H9 (cell line): ENCODE measurements at regions not wholly inside any gene's neighbourhood (a gene's known extent, or its start where the extent isn't known, plus 50 kb on each side); places are given as distances from the start of the nearest gene placed in this dataset.

ENCODE experiments used
- DNase-seq: peaks from one replicate; pipeline ENCODE4 v3.0.0-alpha.2; 2017
- H2AFZ ChIP-seq: one replicate; pipeline ENCODE4 v1.6.1; 2013; ENCODE audit warnings: mild to moderate bottlenecking, low read length, control low read depth, moderate library complexity
- H2AK5ac ChIP-seq: 2 replicates; pipeline ENCODE4 v1.6.1; 2013; ENCODE audit warnings: low read length, control low read depth, mixed read lengths; ENCODE audit not compliant: insufficient read length
- H2BK120ac ChIP-seq: one replicate; pipeline ENCODE4 v1.6.1; 2013; ENCODE audit warnings: low read depth, mild to moderate bottlenecking, low read length, control low read depth, inconsistent platforms; ENCODE audit not compliant: poor library complexity, severe bottlenecking
- H2BK12ac ChIP-seq: 2 replicates; pipeline ENCODE4 v1.6.1; 2013; ENCODE audit warnings: low read length, control low read depth, mixed read lengths, low read depth; ENCODE audit not compliant: insufficient read length
- H2BK15ac ChIP-seq: 2 replicates; pipeline ENCODE4 v1.6.1; 2013; ENCODE audit warnings: low read depth, low read length, control low read depth
- H2BK20ac ChIP-seq: one replicate; pipeline ENCODE4 v1.6.1; 2013; ENCODE audit warnings: low read depth, mild to moderate bottlenecking, low read length, control low read depth, inconsistent platforms; ENCODE audit not compliant: poor library complexity, severe bottlenecking
- H2BK5ac ChIP-seq: 2 replicates; pipeline ENCODE4 v1.6.1; 2013; ENCODE audit warnings: low read length, control low read depth, mixed read lengths; ENCODE audit not compliant: insufficient read length
- H3K14ac ChIP-seq: 2 replicates; pipeline ENCODE4 v1.6.1; 2013; ENCODE audit warnings: low read length, control low read depth; ENCODE audit not compliant: insufficient read depth
- H3K18ac ChIP-seq: 2 replicates; pipeline ENCODE4 v1.6.1; 2013; ENCODE audit warnings: low read depth, mild to moderate bottlenecking, mixed read lengths, low read length, control low read depth; ENCODE audit not compliant: insufficient read length
- H3K23ac ChIP-seq: 2 replicates; pipeline ENCODE4 v1.6.1; 2013; ENCODE audit warnings: low read length, control low read depth, mixed read lengths, low read depth; ENCODE audit not compliant: insufficient read length
- H3K23me2 ChIP-seq: 2 replicates; pipeline ENCODE4 v1.6.1; 2013; ENCODE audit warnings: low read depth, mild to moderate bottlenecking, mixed read lengths, low read length, control low read depth; ENCODE audit not compliant: insufficient read length, poor library complexity, severe bottlenecking
- H3K27ac ChIP-seq: 2 replicates; pipeline ENCODE4 v1.5.1; 2013; ENCODE audit warnings: low read length, control low read depth, mixed read lengths, low read depth; ENCODE audit not compliant: insufficient read length
- H3K27me3 ChIP-seq: 2 replicates; pipeline ENCODE4 v1.6.1; 2013; ENCODE audit warnings: low read length, control low read depth, inconsistent platforms; ENCODE audit not compliant: insufficient read depth
- H3K4ac ChIP-seq: 2 replicates; pipeline ENCODE4 v1.6.1; 2013; ENCODE audit warnings: low read depth, mild to moderate bottlenecking, control low read depth, inconsistent platforms, low read length, moderate library complexity
- H3K4me1 ChIP-seq: 2 replicates; pipeline ENCODE4 v1.6.1; 2013; ENCODE audit warnings: low read length, control low read depth, inconsistent platforms; ENCODE audit not compliant: insufficient read depth
- H3K4me2 ChIP-seq: 2 replicates; pipeline ENCODE4 v1.6.1; 2013; ENCODE audit warnings: low read length, control low read depth, mixed read lengths; ENCODE audit not compliant: insufficient read length, insufficient read depth
- H3K56ac ChIP-seq: 2 replicates; pipeline ENCODE4 v1.6.1; 2013; ENCODE audit warnings: low read depth, mild to moderate bottlenecking, mixed read lengths, low read length, control low read depth; ENCODE audit not compliant: insufficient read length
- H3K79me1 ChIP-seq: 2 replicates; pipeline ENCODE4 v1.6.1; 2013; ENCODE audit warnings: low read depth, mild to moderate bottlenecking, moderate library complexity, low read length, control low read depth, inconsistent platforms; ENCODE audit not compliant: insufficient read depth, poor library complexity, severe bottlenecking
- H3K79me2 ChIP-seq: 2 replicates; pipeline ENCODE4 v1.6.1; 2013; ENCODE audit warnings: low read length, control low read depth, inconsistent platforms; ENCODE audit not compliant: insufficient read depth
- H3K9ac ChIP-seq: 2 replicates; pipeline ENCODE4 v1.6.1; 2013; ENCODE audit warnings: low read length, control low read depth, mixed read lengths; ENCODE audit not compliant: insufficient read length; ENCODE audit errors: extremely low read depth
- H3K9me3 ChIP-seq: one replicate; pipeline ENCODE4 v1.6.1; 2013; ENCODE audit warnings: low read depth, low read length, inconsistent platforms; ENCODE audit not compliant: control insufficient read depth
- H3T11ph ChIP-seq: one replicate; pipeline ENCODE4 v1.6.1; 2013; ENCODE audit warnings: mild to moderate bottlenecking, low read length, control low read depth, inconsistent platforms
- H4K20me1 ChIP-seq: one replicate; pipeline ENCODE4 v1.6.1; 2013; ENCODE audit not compliant: control insufficient read depth, insufficient read length, insufficient read depth
- H4K5ac ChIP-seq: 2 replicates; pipeline ENCODE4 v1.6.1; 2013; ENCODE audit warnings: low read depth, mild to moderate bottlenecking, mixed read lengths, low read length, control low read depth; ENCODE audit not compliant: insufficient read length
- H4K8ac ChIP-seq: replicated peaks from 2 replicates; pipeline ENCODE4 v1.6.1; 2013; ENCODE audit warnings: low read length, control low read depth, mixed read lengths, low read depth; ENCODE audit not compliant: insufficient read length
- H4K91ac ChIP-seq: 2 replicates; pipeline ENCODE4 v1.6.1; 2013; ENCODE audit warnings: low read depth, mild to moderate bottlenecking, moderate library complexity, mixed read lengths, low read length, control low read depth; ENCODE audit not compliant: insufficient read length
- H3K27ac Mint-ChIP-seq, 3 experiments: 2 replicates in 2 of 3; 3 replicates in 1 of 3; pipeline ENCODE4 v1.8.0; 2020 to 2021; ENCODE audit warnings: mixed read lengths in 3 of 3, mild to moderate bottlenecking in 1 of 3, moderate library complexity in 1 of 3
- H3K27me3 Mint-ChIP-seq: 2 replicates; pipeline ENCODE4 v1.8.0; 2021; ENCODE audit warnings: low read depth, mild to moderate bottlenecking, moderate library complexity, mixed read lengths
- H3K36me3 Mint-ChIP-seq, 3 experiments: 2 replicates in 2 of 3; 3 replicates in 1 of 3; pipeline ENCODE4 v1.8.0; 2020 to 2021; ENCODE audit warnings: low read depth in 3 of 3, mixed read lengths in 3 of 3; ENCODE audit not compliant: insufficient read depth in 1 of 3
- H3K4me1 Mint-ChIP-seq, 2 experiments: 2 replicates each; pipeline ENCODE4 v1.8.0; 2020; ENCODE audit warnings: mixed read lengths in 2 of 2
- H3K4me3 Mint-ChIP-seq, 2 experiments: 2 replicates in 1 of 2; 3 replicates in 1 of 2; pipeline ENCODE4 v1.8.0; 2020 to 2021; ENCODE audit warnings: mild to moderate bottlenecking in 2 of 2, mixed read lengths in 2 of 2, moderate library complexity in 1 of 2
- H3K9me3 Mint-ChIP-seq, 2 experiments: 2 replicates in 1 of 2; 3 replicates in 1 of 2; pipeline ENCODE4 v1.8.0; 2020; ENCODE audit warnings: mild to moderate bottlenecking in 2 of 2, mixed read lengths in 2 of 2, moderate library complexity in 1 of 2
- WGBS: extraction: QIAGEN DNeasy Blood & Tissue Kit; methylation state at CpG from one replicate; pipeline ENCODE4 v1.1.7; 2013; ENCODE audit warnings: missing lambda C conversion rate, low lambda C conversion rate, mixed read lengths; ENCODE audit not compliant: insufficient read length; ENCODE audit errors: extremely low coverage; 5-methylcytosine and 5-hydroxymethylcytosine counted together
- TF ChIP-seq, protein P1 (sequence below): fragments of 200-600 bp; sonication (generic); conservative IDR thresholded peaks from 3 replicates; pipeline ENCODE4 v1.8.0; 2021; ENCODE audit warnings: antibody characterized with exemption, mild to moderate bottlenecking

DNA sequence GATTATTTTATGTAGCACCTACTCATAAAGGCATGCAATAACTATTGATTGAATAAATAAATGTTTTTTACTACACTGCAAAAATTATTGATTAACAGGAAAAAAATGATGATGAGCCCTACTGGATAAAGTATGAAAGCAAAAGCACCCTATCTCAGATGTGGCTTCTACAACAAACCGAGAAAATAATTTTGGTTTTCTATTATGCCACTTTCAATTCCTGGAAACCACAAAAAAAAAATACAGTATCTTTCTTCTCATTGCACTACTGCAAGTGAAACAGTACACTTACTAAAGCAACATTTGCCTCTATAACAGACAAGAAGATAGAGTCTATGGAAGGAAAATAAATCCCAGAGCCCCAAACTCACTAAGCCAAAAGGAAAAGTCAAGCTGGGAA is 1882.4 kb downstream of the NCAM2 start:
- H3K18ac ChIP-seq: no peak overlapping the region
- Mint-ChIP-seq H3K27ac (peak overlapping the region in 1 of 3 experiments; percentile 79; a peak in 2 of 7 replicates), H3K4me1 (peaks cover 18 to 24% of the 10 kb centered on the region in 2 experiments), H3K9me3 (no peaks in the 10 kb centered on the region; a peak in 1 of 5 replicates), H3K4me3 (no peak overlapping the region), H3K27me3 (no peaks in the 10 kb centered on the region), H3K36me3 (no peaks in the 10 kb centered on the region; a peak in 1 of 7 replicates)
- no peak overlapping the region for H3T11ph ChIP-seq
- no peak overlapping the region for H2BK5ac ChIP-seq
- H3K56ac ChIP-seq: no peak overlapping the region
- H3K27ac ChIP-seq: no peak overlapping the region
- H3K23me2 ChIP-seq: no peaks in the 10 kb centered on the region
- H3K9ac ChIP-seq: no peak overlapping the region
- H3K4me1 ChIP-seq: peaks cover 1% of the 10 kb centered on the region; the same call in 1 of the 2 replicates
- WGBS: no CpG with 5 or more reads among the region's 1 CpG
- no peaks in the 10 kb centered on the region for H3K27me3 ChIP-seq
- no peak overlapping the region for H4K5ac ChIP-seq
- no peak overlapping the region for H4K91ac ChIP-seq
- H2BK15ac ChIP-seq: no peak overlapping the region
- no peaks in the 10 kb centered on the region for H3K79me2 ChIP-seq
- H4K8ac ChIP-seq: no peak overlapping the region
- H3K4ac ChIP-seq: no peak overlapping the region
- H3K23ac ChIP-seq: no peak overlapping the region
- no peaks in the 10 kb centered on the region for H4K20me1 ChIP-seq
- H2BK20ac ChIP-seq: no peak overlapping the region
- no peak overlapping the region for H3K14ac ChIP-seq
- H3K9me3 ChIP-seq: no peaks in the 10 kb centered on the region
- TF ChIP-seq, protein P1, sequence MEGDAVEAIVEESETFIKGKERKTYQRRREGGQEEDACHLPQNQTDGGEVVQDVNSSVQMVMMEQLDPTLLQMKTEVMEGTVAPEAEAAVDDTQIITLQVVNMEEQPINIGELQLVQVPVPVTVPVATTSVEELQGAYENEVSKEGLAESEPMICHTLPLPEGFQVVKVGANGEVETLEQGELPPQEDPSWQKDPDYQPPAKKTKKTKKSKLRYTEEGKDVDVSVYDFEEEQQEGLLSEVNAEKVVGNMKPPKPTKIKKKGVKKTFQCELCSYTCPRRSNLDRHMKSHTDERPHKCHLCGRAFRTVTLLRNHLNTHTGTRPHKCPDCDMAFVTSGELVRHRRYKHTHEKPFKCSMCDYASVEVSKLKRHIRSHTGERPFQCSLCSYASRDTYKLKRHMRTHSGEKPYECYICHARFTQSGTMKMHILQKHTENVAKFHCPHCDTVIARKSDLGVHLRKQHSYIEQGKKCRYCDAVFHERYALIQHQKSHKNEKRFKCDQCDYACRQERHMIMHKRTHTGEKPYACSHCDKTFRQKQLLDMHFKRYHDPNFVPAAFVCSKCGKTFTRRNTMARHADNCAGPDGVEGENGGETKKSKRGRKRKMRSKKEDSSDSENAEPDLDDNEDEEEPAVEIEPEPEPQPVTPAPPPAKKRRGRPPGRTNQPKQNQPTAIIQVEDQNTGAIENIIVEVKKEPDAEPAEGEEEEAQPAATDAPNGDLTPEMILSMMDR: no peak
- no peak for DNase-seq
- no peak overlapping the region for H2BK12ac ChIP-seq
- no peak overlapping the region for H2AFZ ChIP-seq
- no peak overlapping the region for H2AK5ac ChIP-seq
- no peaks in the 10 kb centered on the region for H3K79me1 ChIP-seq
- H3K4me2 ChIP-seq: no peak overlapping the region
- no peak overlapping the region for H2BK120ac ChIP-seq
